ENCODE measurements at regions not wholly inside any gene's neighbourhood (a gene's known extent, or its start where the extent isn't known, plus 50 kb on each side); places are given as distances from the start of the nearest gene placed in this dataset.

DNA sequence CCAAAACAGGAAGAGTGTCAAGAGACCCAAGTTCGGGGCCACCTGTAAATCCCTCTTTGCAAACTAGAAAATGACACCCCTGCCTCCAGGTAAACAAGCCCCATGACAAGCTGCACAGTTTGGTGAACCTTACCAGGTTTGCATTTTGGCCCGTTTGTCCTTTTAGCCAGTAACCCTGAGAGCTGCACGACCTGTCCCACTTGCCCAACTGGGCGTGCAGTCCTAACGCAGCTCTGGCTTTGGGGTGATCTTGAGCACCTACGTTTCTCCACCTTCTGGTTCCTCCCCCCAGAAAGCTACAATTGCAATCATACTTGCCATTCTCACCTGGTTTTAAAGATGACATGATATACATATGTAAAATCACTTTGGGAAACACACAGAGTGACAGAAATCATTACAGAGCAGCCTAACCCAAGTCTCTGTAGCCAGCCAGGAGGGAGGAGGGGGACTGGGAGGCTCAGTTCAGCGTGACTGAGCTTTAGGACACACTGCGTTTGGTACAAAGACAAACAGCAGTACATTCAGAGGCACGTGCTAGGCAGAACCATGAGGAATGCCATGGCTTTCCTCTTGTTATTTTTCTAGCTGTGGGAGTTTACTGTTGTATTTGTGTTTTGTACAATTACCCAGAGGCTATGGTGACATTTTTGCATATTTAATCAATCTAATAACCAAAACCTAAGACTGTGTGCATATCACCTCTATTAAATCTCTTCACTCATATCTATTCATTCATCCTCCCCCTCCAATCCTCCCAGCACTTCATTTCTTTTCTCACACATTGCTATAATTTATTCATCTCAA, 304.0 kb downstream of the IRS1 start:
- POLR2A ChIA-PET: no interaction called here
- no peaks in the 10 kb centered on the region for H3K9me3 ChIP-seq (ENCODE audit: low read length)
- intact Hi-C loops (cut with micrococcal nuclease; ENCODE audit: unreplicated experiment): no loop called here
- DNase-seq (ENCODE audit: low spot score) (no peak), FAIRE-seq (no peak), ATAC-seq (no peak; the same call in 2 of the 3 replicates)
- H3K9ac ChIP-seq (ENCODE audit: insufficient read depth, low read depth, low read length): no peak overlapping the region
- BruUV-seq (replicated peaks): no TSS peak
- H4K20me1 ChIP-seq (ENCODE audit: insufficient read depth, low read length): no peaks in the 10 kb centered on the region
- H3K79me2 ChIP-seq (ENCODE audit: insufficient read depth, low read length): no peaks in the 10 kb centered on the region
- in situ Hi-C loops (cut with HindIII; ENCODE audit: extremely low pct_ligation_motif_present, low pct_unique_long_range_greater_than_20kb): no loop called here
- no peak for TF ChIP-seq MTF1 (CRISPR knock-in tag; IDR thresholded peaks at IDR 0.05)
- TF ChIP-seq, protein P1, sequence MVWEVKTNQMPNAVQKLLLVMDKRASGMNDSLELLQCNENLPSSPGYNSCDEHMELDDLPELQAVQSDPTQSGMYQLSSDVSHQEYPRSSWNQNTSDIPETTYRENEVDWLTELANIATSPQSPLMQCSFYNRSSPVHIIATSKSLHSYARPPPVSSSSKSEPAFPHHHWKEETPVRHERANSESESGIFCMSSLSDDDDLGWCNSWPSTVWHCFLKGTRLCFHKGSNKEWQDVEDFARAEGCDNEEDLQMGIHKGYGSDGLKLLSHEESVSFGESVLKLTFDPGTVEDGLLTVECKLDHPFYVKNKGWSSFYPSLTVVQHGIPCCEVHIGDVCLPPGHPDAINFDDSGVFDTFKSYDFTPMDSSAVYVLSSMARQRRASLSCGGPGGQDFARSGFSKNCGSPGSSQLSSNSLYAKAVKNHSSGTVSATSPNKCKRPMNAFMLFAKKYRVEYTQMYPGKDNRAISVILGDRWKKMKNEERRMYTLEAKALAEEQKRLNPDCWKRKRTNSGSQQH (CRISPR knock-in tag; IDR thresholded peaks at IDR 0.05; ENCODE audit: low read depth): no peak
- 0 out of 2 replicates have a peak, but pooled peaks have one; percentile 44 for TF ChIP-seq ZNF263 (CRISPR knock-in tag; IDR thresholded peaks at IDR 0.05)
- TF ChIP-seq BHLHE40 (IDR thresholded peaks at IDR 0.05; ENCODE audit: low read length): 0 out of 2 replicates have a peak, but pooled peaks have one; percentile 7
- H2AFZ ChIP-seq (ENCODE audit: low read length): no peak overlapping the region
- no peaks in the 10 kb centered on the region for H3K27me3 ChIP-seq (ENCODE audit: control insufficient read depth in 1 of 2, insufficient read depth in 2 of 2, low read length in 2 of 2)
- peaks cover 21% of the 10 kb centered on the region for H3K4me1 ChIP-seq (ENCODE audit: insufficient read depth, low read length)
- no peak overlapping the region for H3K27ac ChIP-seq (ENCODE audit: extremely low read length, insufficient read depth, low read length)
- H3K4me3 ChIP-seq (replicated peaks in 1 of 3; ENCODE audit: insufficient read depth in 1 of 3, low read depth in 2 of 3, low read length in 3 of 3): no peak overlapping the region
- H3K36me3 ChIP-seq (replicated peaks in 1 of 2; ENCODE audit: control insufficient read depth in 1 of 2, insufficient read depth in 2 of 2, low read length in 2 of 2): no peaks in the 10 kb centered on the region
- CTCF ChIA-PET (ENCODE audit: low intra/inter-chr PET ratio, low total read pairs): no interaction called here
- no peak overlapping the region for H3K4me2 ChIP-seq (ENCODE audit: low read depth, low read length)
- 74% methylated on average over 9 of the region's 9 CpGs for WGBS (ENCODE audit: low lambda C conversion rate)

DNA sequence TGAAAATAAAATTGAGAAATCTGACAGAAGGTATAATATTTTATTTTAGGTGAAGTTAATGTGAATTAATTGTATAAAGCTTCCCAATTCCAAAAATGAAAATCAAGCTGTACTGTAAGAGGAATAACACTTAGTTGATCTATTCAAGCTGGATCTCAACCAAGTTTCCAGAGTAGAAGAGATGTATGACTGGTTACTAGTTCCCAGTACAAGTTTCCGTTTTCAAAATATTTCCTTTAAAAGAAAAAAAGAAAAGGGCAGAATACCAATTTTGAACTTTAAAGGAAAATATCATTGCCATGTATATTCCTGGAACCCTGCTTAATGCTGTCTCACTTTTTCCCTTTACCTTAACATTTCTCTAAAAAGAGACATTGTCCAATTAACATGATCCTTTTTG, 308.5 kb downstream of the IRS1 start:
- H3K9ac ChIP-seq (ENCODE audit: insufficient read depth, low read depth, low read length): no peak overlapping the region
- no peaks in the 10 kb centered on the region for H3K79me2 ChIP-seq (ENCODE audit: insufficient read depth, low read length)
- no peaks in the 10 kb centered on the region for H4K20me1 ChIP-seq (ENCODE audit: insufficient read depth, low read length)
- ChIA-PET POLR2A (no interaction called here), CTCF (ENCODE audit: low intra/inter-chr PET ratio, low total read pairs) (no interaction called here)
- DNase-seq (ENCODE audit: low spot score): no peak
- H3K4me2 ChIP-seq (ENCODE audit: low read depth, low read length): no peak overlapping the region
- no peak overlapping the region for H3K4me3 ChIP-seq (replicated peaks in 1 of 3; ENCODE audit: insufficient read depth in 1 of 3, low read depth in 2 of 3, low read length in 3 of 3)
- WGBS (ENCODE audit: low lambda C conversion rate): 92% methylated on average over 1 of the region's 1 CpG
- peaks cover 7% of the 10 kb centered on the region; the same call in 1 of the 2 replicates for H3K4me1 ChIP-seq (ENCODE audit: insufficient read depth, low read length)
- no TSS peak for BruUV-seq (replicated peaks)
- TF ChIP-seq JUNB (CRISPR knock-in tag; IDR thresholded peaks at IDR 0.05; ENCODE audit: borderline replicate concordance): no peak
- no peak for TF ChIP-seq CCAR2 (optimal IDR thresholded peaks at IDR 0.05; ENCODE audit: low read depth, low read length)
- TF ChIP-seq ZNF556 (CRISPR knock-in tag; IDR thresholded peaks at IDR 0.05; ENCODE audit: borderline replicate concordance): no peak
- no peak for TF ChIP-seq ZNF382 (CRISPR knock-in tag; IDR thresholded peaks at IDR 0.05; ENCODE audit: borderline replicate concordance)
- TF ChIP-seq NCOA5 (CRISPR knock-in tag; IDR thresholded peaks at IDR 0.05): no peak
- TF ChIP-seq ZNF160 (CRISPR knock-in tag; IDR thresholded peaks at IDR 0.05): no peak
- no peak for TF ChIP-seq PHF20 (CRISPR knock-in tag; IDR thresholded peaks at IDR 0.05)
- no peak for TF ChIP-seq ZNF577 (CRISPR knock-in tag; IDR thresholded peaks at IDR 0.05; ENCODE audit: borderline replicate concordance, low read depth)
- TF ChIP-seq ATAD3A (CRISPR knock-in tag; IDR thresholded peaks at IDR 0.05): no peak
- TF ChIP-seq, protein P2, sequence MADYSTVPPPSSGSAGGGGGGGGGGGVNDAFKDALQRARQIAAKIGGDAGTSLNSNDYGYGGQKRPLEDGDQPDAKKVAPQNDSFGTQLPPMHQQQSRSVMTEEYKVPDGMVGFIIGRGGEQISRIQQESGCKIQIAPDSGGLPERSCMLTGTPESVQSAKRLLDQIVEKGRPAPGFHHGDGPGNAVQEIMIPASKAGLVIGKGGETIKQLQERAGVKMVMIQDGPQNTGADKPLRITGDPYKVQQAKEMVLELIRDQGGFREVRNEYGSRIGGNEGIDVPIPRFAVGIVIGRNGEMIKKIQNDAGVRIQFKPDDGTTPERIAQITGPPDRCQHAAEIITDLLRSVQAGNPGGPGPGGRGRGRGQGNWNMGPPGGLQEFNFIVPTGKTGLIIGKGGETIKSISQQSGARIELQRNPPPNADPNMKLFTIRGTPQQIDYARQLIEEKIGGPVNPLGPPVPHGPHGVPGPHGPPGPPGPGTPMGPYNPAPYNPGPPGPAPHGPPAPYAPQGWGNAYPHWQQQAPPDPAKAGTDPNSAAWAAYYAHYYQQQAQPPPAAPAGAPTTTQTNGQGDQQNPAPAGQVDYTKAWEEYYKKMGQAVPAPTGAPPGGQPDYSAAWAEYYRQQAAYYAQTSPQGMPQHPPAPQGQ (CRISPR knock-in tag; IDR thresholded peaks at IDR 0.05; ENCODE audit: borderline replicate concordance): no peak
- H2AFZ ChIP-seq (ENCODE audit: low read length): no peak overlapping the region
- FAIRE-seq: no peak
- in situ Hi-C loops (cut with HindIII; ENCODE audit: extremely low pct_ligation_motif_present, low pct_unique_long_range_greater_than_20kb) (no loop called here), intact Hi-C loops (cut with micrococcal nuclease; ENCODE audit: unreplicated experiment) (no loop called here)
- H3K27me3 ChIP-seq (ENCODE audit: control insufficient read depth in 1 of 2, insufficient read depth in 2 of 2, low read length in 2 of 2): no peaks in the 10 kb centered on the region
- no peak overlapping the region for H3K27ac ChIP-seq (ENCODE audit: extremely low read length, insufficient read depth, low read length)
- no peaks in the 10 kb centered on the region for H3K9me3 ChIP-seq (ENCODE audit: low read length)
- ATAC-seq: no peak
- H3K36me3 ChIP-seq (replicated peaks in 1 of 2; ENCODE audit: control insufficient read depth in 1 of 2, insufficient read depth in 2 of 2, low read length in 2 of 2): no peaks in the 10 kb centered on the region
